Inflammatory macrophage treated with lipopolysaccharide for 1 hour (primary cell): ENCODE measurements at regions not wholly inside any gene's neighbourhood (a gene's known extent, or its start where the extent isn't known, plus 50 kb on each side); places are given as distances from the start of the nearest gene placed in this dataset.
"Not testable (repeated sequence)": the region's sequence is repeated elsewhere in the genome, so short reads cannot be mapped to it uniquely, and the experiment has no call there.

Experiments
- DNase-seq, 2 donors: peaks; one replicate each; pipeline ENCODE4 v3.0.0-alpha.2; 2020 to 2022

GRCh38 chrX:114272096-114272686 lies 311.7 kb upstream of the HTR2C start:
- no peak for DNase-seq

GRCh38 chrX:114270371-114270770 lies 313.5 kb upstream of the HTR2C start:
- not testable (repeated sequence) for DNase-seq

DNA sequence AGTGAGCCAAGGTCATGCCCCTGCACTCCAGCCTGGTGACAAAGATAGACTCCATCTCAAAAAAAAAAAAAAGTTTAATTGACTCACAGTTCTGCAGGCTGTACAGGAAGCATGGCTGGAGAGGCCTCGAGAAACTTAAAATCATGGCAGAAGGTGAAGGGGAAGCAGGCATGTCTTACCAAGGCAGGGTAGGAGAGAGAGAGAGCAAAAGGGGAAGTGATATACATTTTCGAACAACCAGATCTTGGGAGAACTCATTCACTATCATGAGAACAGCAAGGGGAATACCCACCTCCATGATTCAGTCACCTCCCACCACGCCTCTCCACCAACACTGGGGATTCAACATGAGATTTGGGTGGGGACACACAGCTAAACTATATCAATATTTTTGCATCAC lies 315.2 kb upstream of the HTR2C start:
- DNase-seq: no peak

DNA sequence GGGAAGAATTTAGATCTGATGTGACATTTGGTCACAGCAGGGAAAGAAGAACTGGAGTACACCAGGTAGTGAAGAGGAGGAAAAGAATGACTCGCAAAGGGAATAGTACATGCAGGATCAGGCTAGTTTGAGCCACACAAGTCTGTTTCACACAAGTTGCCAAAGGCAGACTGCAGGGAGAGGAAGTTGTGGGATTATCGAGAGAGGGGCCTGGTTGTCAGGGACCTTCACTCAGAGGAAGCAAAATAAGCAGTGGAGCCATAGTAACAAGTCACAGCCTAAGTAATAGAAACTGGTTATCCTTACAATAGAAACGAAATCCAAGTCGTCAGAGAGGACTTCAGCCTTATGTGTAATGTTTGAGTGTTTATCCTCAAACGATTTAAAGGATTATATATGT lies 316.7 kb upstream of the HTR2C start:
- no peak for DNase-seq

GRCh38 chrX:114252186-114252585 lies 331.7 kb upstream of the HTR2C start:
- no peak for DNase-seq

GRCh38 chrX:114251575-114251974 lies 332.3 kb upstream of the HTR2C start:
- DNase-seq: no peak

DNA sequence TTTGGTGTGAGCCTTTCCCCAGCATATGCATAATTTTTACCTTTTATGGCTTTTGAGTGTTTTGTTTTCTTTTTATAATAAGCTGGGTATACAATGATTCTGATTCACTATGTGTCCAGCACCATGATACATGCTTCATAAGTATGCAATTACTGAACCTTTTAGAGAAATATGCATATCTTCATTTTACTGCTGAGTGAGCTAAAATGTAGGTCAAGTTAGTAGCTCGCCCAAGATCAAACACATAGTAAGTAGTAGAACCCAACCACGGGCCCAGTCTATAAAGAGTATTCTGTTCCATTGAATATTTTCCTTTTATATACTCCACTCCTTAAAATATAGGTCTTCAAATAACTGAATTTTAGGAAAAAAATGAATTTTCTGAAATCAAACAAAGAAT lies 362.4 kb upstream of the HTR2C start:
- DNase-seq: no peak

DNA sequence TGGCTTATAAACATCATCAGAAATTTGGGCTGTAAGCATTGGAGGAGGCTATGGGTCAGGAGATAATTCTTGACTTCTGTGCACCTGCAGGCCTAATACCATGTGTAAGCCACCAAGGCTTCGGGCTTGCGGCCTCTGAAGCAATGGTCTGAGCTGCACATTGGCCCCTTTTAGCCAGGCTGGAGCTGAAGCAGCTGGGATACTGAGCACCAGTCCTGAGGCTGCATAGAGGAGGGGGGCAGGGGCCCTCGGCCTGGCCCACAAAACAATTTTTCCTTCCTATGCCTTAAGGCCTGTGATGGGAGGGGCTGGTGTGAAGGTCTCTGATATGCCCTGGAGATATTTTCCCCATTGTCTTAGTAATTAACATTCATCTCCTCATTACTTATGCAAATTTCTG lies 373.0 kb upstream of the HTR2C start:
- no peak for DNase-seq

GRCh38 chrX:114201622-114202021 lies 382.3 kb upstream of the HTR2C start:
- DNase-seq: no peak

- no peak for DNase-seq
Observed at GRCh38 chrX:114181195-114181594, 402.7 kb upstream of the HTR2C start.

DNA sequence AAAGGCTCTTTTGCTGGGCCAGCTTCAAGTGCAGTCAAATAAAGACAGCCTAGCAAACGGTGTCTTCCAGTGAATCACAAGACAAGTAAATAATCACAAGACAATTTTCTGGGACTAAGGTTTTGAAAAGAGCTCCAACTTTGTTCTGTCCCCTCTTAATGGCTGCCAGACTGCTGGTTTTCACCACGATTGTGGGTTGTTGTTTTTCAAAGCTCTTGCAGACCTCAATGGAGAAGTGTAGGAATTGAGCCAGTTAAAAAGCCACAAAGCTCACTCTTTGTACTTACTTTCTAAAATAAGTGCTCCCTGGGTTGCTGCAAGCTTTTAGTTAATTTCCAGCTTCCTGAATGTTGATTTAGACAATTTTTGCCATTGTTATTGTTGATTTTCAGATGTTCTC lies 405.8 kb upstream of the HTR2C start:
- DNase-seq: no peak

GRCh38 chrX:114167276-114167675 lies 416.6 kb upstream of the HTR2C start:
- DNase-seq: not testable (repeated sequence)

GRCh38 chrX:114166601-114167000 lies 417.3 kb upstream of the HTR2C start:
- DNase-seq: no peak

DNA sequence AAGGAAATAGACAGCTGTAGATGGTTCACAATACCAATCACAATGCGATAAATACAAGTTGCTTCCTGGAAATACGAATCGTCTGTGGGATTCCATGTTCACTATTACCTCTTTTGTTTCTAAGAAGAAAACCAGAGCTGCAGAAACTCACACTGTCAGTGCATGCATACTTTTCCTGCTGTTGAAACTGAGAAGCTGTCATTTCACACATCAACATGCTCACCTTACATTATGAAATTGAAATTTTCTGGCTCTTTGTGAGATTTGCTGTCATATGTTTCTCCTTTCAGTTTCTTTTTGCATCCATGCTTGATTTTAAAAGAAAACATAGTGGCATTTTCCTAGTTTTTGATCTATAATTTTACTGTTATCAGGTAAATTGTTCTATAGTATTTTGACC lies 418.3 kb upstream of the HTR2C start:
- no peak for DNase-seq

DNA sequence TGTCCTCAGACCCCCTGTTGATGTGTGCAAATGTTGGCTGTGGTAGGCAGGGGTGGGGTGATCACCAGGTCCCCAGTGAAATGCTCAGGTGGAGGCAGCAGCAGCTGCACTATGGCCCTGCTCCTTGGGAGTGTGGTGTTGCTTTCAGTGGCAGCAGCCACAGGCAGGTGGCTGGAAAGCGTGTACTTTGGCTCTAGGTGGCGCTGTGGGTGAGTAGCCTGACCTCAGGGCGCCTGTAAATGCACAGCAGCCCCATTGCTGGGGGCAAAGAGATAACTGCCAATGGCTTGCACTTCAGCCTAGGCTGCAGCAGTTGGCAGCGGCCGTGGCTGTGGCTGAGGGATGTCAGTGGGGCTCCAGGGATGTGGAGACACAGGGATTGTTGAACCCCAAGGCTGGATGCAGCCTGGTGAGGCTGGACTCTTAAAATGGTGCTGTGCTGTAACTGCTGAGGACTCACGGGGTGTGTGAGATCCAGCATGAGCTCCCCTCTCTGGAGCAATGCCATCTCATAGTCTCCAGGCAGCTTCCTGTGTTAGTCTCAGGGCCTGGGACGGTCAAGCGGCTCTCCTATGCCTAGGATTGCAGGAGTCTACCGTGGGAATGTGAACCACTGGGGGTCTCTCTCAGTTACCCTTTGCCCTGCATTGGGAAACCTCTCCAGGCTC lies 421.7 kb upstream of the HTR2C start:
- DNase-seq: no peak

- no peak for DNase-seq
Observed at GRCh38 chrX:114152801-114153200, 431.1 kb upstream of the HTR2C start.

GRCh38 chrX:114152130-114152529 lies 431.8 kb upstream of the HTR2C start:
- DNase-seq: no peak

GRCh38 chrX:114134465-114134864 lies 449.4 kb upstream of the HTR2C start:
- no peak for DNase-seq

GRCh38 chrX:114127411-114128025 lies 456.4 kb upstream of the HTR2C start:
- DNase-seq: no peak

DNA sequence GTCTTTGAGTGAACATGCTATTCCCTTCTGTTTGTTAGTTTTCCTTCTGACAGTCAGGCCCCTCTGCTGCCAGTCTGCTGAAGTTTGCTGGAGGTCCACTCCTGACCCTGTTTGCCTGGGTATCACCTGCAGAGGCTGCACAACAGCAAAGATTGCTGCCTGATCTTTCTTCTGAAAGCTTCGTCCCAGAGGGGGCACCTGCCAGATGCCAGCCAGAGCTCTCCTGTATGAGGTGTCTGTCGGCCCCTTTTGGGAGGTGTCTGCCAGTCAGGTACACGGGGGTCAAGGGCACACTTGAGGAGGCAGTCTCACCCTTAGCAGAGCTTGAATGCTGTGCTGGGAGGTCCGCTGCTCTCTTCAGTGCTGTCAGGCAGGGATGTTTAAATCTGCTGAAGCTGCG lies 456.9 kb upstream of the HTR2C start:
- no peak for DNase-seq

- peak in 1 of 2 donors; percentile 13 for DNase-seq
Observed at GRCh38 chrX:114101081-114101480, 482.8 kb upstream of the HTR2C start.

DNA sequence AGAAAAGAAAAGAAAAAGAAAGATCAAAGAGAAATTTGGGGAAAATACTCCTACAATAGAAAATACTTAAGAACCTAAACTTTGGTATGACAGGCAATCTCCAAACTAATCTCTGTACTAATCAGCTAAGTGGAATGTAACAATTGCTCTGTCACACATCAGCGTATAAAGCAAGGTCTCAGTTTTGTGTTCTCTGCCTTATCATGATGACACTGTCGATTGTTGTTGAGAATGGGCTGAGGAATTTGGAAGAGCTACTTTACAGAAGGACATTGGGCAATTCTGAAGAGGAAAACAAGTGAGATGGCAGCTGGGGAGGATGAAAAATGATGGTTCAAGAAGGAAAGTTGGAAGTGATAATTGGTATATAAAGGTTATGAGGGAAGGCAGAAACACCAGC lies 486.0 kb upstream of the HTR2C start:
- no peak for DNase-seq

DNA sequence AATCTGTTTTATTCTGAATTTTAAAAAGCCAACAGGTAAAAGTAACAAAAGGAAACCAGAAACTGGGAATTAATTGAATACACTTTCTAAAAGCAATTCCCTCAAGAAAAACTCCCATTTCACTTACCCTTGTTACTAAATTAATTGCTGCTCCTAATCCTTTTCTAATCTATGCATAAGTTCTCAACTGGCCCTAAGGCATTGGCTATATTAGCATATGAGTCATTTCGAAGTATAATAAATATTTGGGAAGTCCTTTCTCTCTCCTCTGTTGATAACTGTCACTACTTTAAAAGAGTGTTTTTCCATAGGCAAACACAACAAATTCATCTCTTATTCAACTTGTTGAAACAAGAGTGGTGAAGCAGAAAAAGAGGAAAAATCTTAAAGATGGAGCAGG lies 486.5 kb upstream of the HTR2C start:
- no peak for DNase-seq

GRCh38 chrX:114095789-114096188 lies 488.1 kb upstream of the HTR2C start:
- DNase-seq: no peak

GRCh38 chrX:114087543-114087942 lies 496.3 kb upstream of the HTR2C start:
- no peak for DNase-seq
